CD4-positive, alpha-beta T cell treated with Interleukin-21 for 1 hour (primary cell): ENCODE measurements at regions not wholly inside any gene's neighbourhood (a gene's known extent, or its start where the extent isn't known, plus 50 kb on each side); places are given as distances from the start of the nearest gene placed in this dataset.

ENCODE experiments used
- DNase-seq: peaks from one replicate; pipeline ENCODE4 v3.0.0-alpha.2; 2020

DNA sequence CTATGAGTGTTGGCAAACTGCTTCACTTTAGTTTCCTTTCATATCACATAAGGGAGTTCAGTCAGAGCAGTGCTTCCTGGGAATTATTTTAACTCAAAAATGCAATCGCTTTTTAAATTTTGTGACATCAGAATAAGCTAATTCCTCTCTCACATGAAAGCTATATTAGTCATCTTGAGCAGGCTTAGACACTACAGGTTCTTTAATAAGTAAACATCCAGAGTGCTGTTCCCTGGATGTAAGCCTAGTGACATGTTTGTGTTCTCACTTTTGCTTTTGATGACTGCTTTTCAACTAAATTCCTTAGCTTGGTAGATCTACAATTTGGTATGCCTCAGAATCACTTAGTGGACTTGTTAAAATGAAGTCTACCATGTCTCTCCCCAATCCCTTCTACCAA, 252.7 kb upstream of the POU3F2 start:
- no peak for DNase-seq

DNA sequence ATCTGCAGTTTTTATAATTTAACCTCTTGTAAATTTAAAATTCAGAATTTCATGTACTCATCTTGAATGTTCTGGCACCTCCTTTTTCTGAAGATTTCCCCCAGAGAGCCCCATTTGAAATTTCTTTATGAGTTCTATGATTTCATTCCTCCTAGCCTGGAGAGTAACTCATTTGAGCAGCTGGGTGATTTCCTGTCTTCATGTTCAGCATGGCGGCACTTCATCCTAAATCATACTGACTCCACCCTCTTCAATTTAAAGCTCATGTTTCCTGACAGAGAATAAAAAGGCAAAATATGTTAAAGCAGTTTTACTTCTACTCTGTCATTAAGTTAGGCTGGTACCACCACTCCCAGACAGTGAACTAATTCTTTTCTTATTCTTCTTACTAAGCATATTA, 250.9 kb upstream of the POU3F2 start:
- no peak for DNase-seq

DNA sequence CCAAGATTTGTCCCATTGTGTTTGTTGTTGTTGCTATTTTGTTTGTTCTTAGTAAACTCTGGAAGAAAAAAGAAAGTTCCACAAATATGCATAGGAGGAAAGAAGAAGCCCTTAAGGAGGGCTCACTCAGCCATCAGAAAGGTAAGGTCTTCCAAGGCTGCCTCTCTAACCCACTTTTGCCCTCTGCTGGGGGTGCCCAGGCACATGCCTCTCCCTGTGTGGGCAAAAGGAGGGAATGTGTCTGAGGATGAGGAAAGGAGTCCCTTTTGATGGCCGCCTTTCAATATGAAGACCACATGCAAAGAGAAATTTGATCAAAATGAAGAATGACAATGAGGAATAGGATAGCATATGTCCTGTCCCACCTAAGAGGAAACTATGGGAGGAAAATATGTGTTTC, 248.2 kb upstream of the POU3F2 start:
- DNase-seq: no peak

- DNase-seq: no peak
Observed at GRCh38 chr6:98587555-98587954, 246.8 kb upstream of the POU3F2 start.

- DNase-seq: no peak
Observed at GRCh38 chr6:98589536-98589935, 244.8 kb upstream of the POU3F2 start.

DNA sequence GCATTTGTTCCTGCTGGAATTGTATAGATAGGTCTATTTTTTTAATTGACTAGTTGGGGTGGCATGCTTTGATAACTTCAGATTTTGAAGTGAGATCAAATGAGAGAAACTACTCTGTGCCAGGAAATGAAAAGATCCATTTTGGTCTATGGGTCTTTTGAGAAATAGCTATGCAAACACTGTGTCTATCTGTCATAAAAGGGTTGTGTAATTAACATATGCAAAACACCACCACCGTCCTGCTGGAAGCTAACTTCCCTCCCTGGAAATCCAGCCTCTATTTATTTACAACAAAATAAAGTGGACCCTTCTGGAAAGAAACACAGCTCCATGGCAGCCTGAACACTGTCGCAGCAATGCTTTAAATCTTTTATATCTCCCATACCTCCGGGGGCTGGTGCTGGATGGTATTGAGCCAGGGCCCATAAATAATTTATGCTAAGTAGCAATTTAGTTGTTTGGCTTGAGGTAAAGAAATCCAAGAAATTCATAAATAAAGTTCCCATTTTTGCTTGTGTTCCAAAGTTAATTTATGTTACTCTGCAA, 244.2 kb upstream of the POU3F2 start:
- DNase-seq: no peak

DNA sequence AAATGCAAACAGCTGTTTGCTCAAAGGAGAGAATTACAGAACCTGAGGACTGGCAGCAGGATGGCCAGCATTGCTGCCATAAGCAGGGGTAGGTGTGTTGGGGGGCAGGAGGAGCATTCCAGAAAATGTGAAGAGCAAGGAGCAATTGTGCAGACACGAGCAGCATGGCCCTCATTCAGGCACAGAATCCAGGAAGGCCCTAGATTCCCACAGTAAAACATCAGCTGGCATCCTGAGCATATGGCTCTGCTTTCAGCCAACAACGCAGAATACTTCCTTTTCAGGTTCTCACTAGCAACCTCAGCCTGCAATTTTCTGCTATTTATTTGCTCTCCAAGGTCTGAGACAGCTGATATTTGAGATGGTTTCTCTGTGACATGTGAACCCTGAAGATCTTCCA, 243.4 kb upstream of the POU3F2 start:
- DNase-seq: no peak

DNA sequence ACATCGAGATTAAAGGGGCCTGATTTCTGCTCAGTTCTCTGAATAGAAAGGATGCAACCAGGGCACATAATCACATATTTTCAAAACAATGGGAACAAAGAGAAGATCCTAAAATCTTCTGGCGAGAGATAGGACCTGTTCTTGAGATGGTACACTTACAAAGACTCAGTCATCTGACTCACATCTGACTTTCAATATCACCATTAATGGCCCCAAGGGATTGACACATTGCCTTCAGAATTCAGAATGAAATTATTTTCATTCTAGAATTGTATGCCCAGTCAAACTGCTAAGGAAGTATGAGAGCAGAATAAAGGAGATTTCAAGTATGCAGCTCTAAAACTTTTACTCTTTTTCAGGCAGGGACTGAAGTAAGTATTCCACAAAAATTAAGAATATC, 240.7 kb upstream of the POU3F2 start:
- DNase-seq: no peak

GRCh38 chr6:98601716-98602115, 232.7 kb upstream of the POU3F2 start:
- no peak for DNase-seq

DNA sequence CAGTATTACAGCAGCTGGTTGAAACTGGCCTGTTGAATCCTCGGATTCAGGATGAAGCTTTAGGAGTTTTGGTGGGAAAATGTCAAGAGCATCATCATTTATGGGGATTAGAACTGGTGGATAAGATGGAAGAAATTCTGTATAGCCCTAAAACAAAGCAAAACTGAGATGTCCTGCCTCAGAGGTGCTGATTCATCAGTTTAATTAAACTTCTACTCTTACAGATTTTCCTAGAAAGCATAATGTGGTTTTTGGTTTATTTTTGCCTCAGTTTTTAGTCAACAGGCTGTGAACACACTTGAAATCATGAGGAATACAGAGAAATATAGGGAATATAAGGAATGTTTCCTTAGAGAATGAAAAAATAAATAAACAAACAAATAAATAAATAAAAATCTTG, 228.7 kb upstream of the POU3F2 start:
- no peak for DNase-seq

GRCh38 chr6:98627129-98627775, 207.1 kb upstream of the POU3F2 start:
- DNase-seq: no peak

- DNase-seq: no peak
Observed at GRCh38 chr6:98633886-98634285, 200.5 kb upstream of the POU3F2 start.

DNA sequence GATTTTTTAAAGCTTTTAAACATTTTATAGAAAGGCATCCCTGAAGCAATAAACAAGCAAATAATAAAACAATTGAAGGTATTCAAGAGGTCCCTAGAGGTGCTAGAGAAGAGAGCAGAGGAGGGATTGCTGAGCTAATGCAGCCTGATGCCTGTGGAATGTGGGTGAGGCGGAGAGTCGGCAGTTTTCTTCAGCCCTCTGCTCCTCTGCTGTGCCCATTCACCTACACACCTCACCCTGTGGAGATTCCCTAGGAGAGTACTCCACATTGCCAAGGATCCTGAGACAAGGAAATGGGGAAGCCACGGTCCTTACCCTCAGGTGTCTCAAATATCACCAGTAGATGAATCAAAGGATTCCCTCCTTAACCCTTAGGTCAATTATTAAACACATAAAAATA, 199.8 kb upstream of the POU3F2 start:
- DNase-seq: no peak

GRCh38 chr6:98635191-98635590, 199.2 kb upstream of the POU3F2 start:
- DNase-seq: no peak

- no peak for DNase-seq
Observed at GRCh38 chr6:98636941-98637340, 197.4 kb upstream of the POU3F2 start.

DNA sequence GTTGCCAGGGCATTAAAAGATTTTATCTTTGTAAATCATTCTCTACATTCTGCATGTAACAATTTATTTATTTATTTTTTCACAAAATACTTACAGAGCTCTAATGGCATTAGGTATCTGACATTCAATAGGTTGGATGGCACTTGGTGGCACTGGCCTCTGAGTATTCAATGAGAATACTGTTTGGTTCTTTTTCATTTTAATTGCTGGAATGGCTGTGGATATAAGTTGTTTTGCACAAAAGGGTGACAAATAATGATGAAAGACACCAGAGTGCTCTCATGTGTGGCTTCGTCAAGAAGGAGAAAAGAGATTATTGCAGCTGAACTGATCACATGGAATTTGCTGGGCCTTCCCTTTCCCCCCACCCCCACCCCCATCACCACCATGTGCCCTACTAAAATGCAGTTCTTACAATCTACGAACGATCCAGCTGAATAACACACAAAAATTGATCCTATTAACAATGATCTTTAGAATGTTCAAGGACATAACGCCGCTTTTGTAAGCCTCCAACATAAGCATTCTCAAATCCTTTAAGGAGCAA, 195.2 kb upstream of the POU3F2 start:
- DNase-seq: no peak

DNA sequence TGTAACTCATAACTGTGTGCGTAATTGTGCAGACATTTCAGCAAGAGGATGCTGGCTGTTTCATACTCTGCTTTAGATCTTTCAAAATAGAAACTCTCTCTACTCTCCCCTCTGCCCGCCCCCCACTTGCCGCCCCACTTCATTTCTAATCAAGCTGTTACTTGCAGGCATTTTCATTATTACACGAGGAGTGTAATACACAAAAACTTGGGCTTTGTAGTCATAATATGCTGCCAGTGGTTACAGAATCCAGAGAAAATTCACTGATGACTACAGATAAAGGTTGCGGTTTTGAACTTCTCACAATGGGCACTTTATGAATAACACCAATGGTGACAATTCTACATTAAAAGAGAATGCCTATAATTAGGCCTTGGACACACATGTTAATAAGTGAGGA, 194.0 kb upstream of the POU3F2 start:
- no peak for DNase-seq

DNA sequence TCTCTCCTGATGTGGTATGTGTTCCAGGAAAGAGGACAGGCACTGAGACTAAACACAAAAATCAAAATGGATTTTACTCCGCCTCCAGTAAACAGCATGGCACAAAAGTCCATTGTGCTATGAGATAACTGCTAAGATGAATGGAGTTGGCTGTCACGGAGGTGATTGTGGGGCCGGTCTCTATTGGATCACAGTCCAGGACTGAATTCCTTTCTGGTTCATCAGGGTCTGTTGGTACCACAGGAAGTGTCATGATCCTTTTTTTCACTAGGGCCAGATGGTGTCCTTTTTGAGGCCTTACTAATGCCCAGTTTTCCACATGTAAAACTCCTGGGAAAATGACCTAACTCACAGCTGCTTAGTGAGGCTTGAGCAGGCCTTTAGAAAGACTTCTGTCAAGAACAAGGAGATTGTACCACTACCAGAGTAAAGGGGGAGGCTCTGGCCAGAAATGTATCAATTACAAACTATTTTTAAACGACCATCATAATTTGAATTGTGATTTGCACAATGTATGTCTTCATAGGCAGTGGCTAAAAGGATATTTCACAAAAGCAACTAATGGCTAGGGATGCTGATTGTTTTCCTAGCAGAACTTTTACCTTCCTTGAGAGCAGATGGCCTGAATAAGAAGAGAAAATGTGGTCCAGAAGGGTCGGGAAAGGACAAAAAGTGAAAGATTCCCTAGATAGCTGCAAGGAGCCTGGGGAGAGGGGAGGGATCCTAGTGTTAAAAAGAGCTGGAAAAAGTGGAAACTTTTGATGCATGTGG, 192.2 kb upstream of the POU3F2 start:
- DNase-seq: no peak

DNA sequence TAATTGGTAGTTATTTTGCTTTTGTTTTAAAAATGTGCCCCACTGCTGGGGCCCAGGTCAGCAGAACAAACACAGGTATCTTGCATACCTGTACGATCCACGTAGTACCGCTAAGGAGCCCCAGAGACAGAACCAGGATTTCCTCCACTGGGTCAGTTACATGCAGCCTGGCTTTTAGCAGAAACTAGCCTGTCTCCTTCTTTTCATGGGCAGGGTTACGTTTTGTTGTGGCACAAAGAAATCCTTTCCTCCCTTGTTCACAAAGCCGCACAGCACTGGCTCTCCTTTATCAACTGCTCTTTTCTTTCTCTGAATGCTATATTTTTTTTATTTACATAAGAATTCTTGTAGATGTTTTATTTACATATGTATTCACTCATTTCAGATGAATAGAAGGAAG, 190.3 kb upstream of the POU3F2 start:
- DNase-seq: no peak

- no peak for DNase-seq
Observed at GRCh38 chr6:98648211-98648914, 186.0 kb upstream of the POU3F2 start.

- DNase-seq: no peak
Observed at GRCh38 chr6:98650941-98651340, 183.4 kb upstream of the POU3F2 start.

DNA sequence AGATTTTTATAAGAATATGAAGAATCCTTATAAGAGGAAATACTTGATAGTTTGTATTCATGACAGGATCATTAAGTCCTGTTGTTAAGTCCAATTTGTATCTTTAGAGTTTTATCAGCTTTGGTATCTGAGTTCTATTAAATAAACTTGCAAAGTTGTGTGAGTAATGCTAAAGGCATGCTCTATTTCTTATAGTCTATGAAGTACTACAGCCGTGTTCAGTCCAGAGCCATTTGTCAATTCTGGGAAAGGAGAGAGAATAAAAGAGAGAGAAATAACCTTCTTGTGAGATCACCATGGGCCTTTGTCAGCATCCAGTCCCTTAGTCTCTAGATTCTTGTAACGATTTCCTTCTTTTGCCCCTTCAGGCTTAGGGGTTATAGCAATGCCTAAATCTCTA, 181.2 kb upstream of the POU3F2 start:
- no peak for DNase-seq

DNA sequence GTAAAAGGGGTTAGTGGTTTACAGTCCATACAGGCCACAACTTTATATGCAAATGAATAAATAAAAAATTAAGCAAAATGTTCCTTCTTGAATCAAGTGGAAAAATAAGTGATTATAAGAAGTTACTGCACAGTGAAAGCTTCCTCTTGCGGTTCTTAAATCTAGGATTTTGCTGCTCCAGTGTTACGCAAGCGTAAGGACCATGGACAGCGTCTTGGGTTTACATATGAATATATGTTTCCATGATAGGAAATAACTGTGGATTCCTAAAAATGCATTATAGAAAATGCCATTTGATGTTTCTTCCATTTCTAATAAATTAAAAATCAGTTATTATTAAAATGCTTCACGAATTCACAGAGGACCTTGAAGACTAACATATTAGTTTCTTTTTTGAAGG, 176.6 kb upstream of the POU3F2 start:
- DNase-seq: no peak

DNA sequence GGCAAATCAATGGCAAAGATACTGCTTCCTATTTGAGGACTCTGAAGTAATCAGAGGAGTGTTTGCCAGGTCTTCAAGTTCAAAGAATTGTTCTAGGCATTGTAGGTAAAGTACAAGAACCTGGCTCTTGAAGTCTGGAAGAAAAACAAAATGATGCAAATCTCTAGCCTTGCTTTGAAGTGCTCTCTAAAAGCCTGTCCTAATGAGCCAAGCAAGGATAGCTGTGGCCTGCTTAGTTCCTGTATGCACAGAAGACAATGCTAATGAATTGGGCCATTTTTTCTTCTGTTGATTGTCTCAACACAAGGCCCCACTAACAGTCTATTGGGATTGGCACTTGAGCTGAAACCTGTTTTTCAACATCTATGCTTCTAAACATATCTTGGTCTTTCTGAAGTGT, 165.0 kb upstream of the POU3F2 start:
- no peak for DNase-seq
